ENCODE measurements at regions not wholly inside any gene's neighbourhood (a gene's known extent, or its start where the extent isn't known, plus 50 kb on each side); places are given as distances from the start of the nearest gene placed in this dataset.

GRCh38 chr3:74456166-74456565 is 158.3 kb downstream of the CNTN3 start:
- POLR2A ChIA-PET, result no interaction called here
- CTCF ChIA-PET, result no interaction called here
- TF ChIP-seq CTCF (IDR thresholded peaks at IDR 0.05; ENCODE audit: insufficient read depth, low read length, missing control alignments), result no peak
- H3K4me3 ChIP-seq (ENCODE audit: low read depth, low read length), result no peak overlapping the region
- no peak for DNase-seq (ENCODE audit: low read depth, low spot score)

- H3K4me3 ChIP-seq (ENCODE audit: low read depth, low read length), result no peak overlapping the region
- DNase-seq (ENCODE audit: low read depth, low spot score), result no peak
- TF ChIP-seq CTCF (IDR thresholded peaks at IDR 0.05; ENCODE audit: insufficient read depth, low read length, missing control alignments), result no peak
- POLR2A ChIA-PET, result no interaction called here
- CTCF ChIA-PET, result no interaction called here
Measured at GRCh38 chr3:74447221-74447620, 167.2 kb downstream of the CNTN3 start.

- peak; percentile 29 for DNase-seq (ENCODE audit: low read depth, low spot score)
- ChIA-PET POLR2A (no interaction called here), CTCF (no interaction called here)
- no peak for TF ChIP-seq CTCF (IDR thresholded peaks at IDR 0.05; ENCODE audit: insufficient read depth, low read length, missing control alignments)
- no peak overlapping the region for H3K4me3 ChIP-seq (ENCODE audit: low read depth, low read length)
Measured at GRCh38 chr3:74445541-74445940, 168.9 kb downstream of the CNTN3 start.

- peak; percentile 5 for DNase-seq (ENCODE audit: low read depth, low spot score)
- POLR2A ChIA-PET, result no interaction called here
- no peak for TF ChIP-seq CTCF (IDR thresholded peaks at IDR 0.05; ENCODE audit: insufficient read depth, low read length, missing control alignments)
- CTCF ChIA-PET, result no interaction called here
- no peak overlapping the region for H3K4me3 ChIP-seq (ENCODE audit: low read depth, low read length)
Measured at GRCh38 chr3:74443102-74443501, 171.4 kb downstream of the CNTN3 start.

GRCh38 chr3:74442683-74443082 is 171.8 kb downstream of the CNTN3 start:
- ChIA-PET CTCF (no interaction called here), POLR2A (no interaction called here)
- TF ChIP-seq CTCF (IDR thresholded peaks at IDR 0.05; ENCODE audit: insufficient read depth, low read length, missing control alignments), result no peak
- DNase-seq (ENCODE audit: low read depth, low spot score), result no peak
- H3K4me3 ChIP-seq (ENCODE audit: low read depth, low read length), result no peak overlapping the region

- ChIA-PET CTCF (no interaction called here), POLR2A (no interaction called here)
- TF ChIP-seq CTCF (IDR thresholded peaks at IDR 0.05; ENCODE audit: insufficient read depth, low read length, missing control alignments), result no peak
Measured at GRCh38 chr3:74442068-74442467, 172.4 kb downstream of the CNTN3 start.

More at GRCh38 chr3:74442068-74442467, 172.4 kb downstream of the CNTN3 start:
- H3K4me3 ChIP-seq (ENCODE audit: low read depth, low read length), result no peak overlapping the region
- DNase-seq (ENCODE audit: low read depth, low spot score), result no peak
